Stomach (tissue), 8 donors: ENCODE measurements at regions not wholly inside any gene's neighbourhood (a gene's known extent, or its start where the extent isn't known, plus 50 kb on each side); places are given as distances from the start of the nearest gene placed in this dataset.

Source experiments
- DNase-seq, 2 donors: peaks; one replicate each; pipeline versions ENCODE4 v3.0.0 to v3.0.0-alpha.2; 2013 to 2019
- H3K27ac ChIP-seq, 5 donors: fragments of 200-600 bp in 4 of 5; sonication (generic) in 4 of 5; one replicate each; pipeline ENCODE4 v1.5.1; 2013 to 2019; ENCODE audit warnings: mild to moderate bottlenecking in 1 of 5, moderate library complexity in 1 of 5
- H3K27me3 ChIP-seq, 3 donors: fragments of 200-600 bp; sonication (generic); one replicate each; pipeline ENCODE4 v1.5.1; 2017 to 2019; ENCODE audit warnings: mixed run types in 1 of 3
- H3K36me3 ChIP-seq, 4 donors: fragments of 200-600 bp; sonication (generic); 1 replicate in 3 of 4; 2 replicates in 1 of 4; pipeline ENCODE4 v1.5.1; 2016 to 2019
- H3K4me1 ChIP-seq, 4 donors: fragments of 200-600 bp; sonication (generic); one replicate each; pipeline ENCODE4 v1.5.1; 2016 to 2019
- H3K4me3 ChIP-seq, 4 donors: fragments of 200-600 bp; sonication (generic) in 3 of 4; one replicate each; pipeline ENCODE4 v1.5.1; 2016 to 2019; ENCODE audit warnings: mild to moderate bottlenecking in 1 of 4
- H3K9me3 ChIP-seq, 4 donors: fragments of 200-600 bp; sonication (generic); one replicate each; pipeline ENCODE4 v1.5.1; 2016 to 2019
- CTCF ChIP-seq, 7 experiments: fragments of 450-650 bp in 4 of 7; fragments of 200-600 bp in 3 of 7; sonication (generic) in 3 of 7; IDR thresholded peaks; one replicate each; pipeline ENCODE4 v1.5.1; 2016 to 2019; ENCODE audit warnings: antibody characterized with exemption in 7 of 7, control low read depth in 2 of 7, mild to moderate bottlenecking in 1 of 7
- EP300 ChIP-seq: sonication (generic); formaldehyde crosslinking; IDR thresholded peaks from one replicate; pipeline ENCODE4 v1.6.1; 2017; ENCODE audit warnings: antibody characterized with exemption
- POLR2A ChIP-seq, 4 donors: fragments of 450-650 bp; IDR thresholded peaks; one replicate each; pipeline ENCODE4 v1.6.1; 2016; ENCODE audit warnings: antibody characterized with exemption in 4 of 4, control low read depth in 2 of 4, mild to moderate bottlenecking in 1 of 4, moderate library complexity in 1 of 4
- POLR2AphosphoS5 ChIP-seq, 3 donors: sonication (generic); formaldehyde crosslinking; IDR thresholded peaks; one replicate each; pipeline ENCODE4 v1.6.1; 2016; ENCODE audit warnings: antibody characterized with exemption in 3 of 3
- WGBS, 5 donors: extraction: QIAGEN DNeasy Blood & Tissue Kit in 3 of 5; methylation state at CpG; one replicate each; pipeline versions ENCODE4 v1.1.5 to v1.1.7; 2013 to 2018; 5-methylcytosine and 5-hydroxymethylcytosine counted together
- intact Hi-C: fragments of 100-400 bp; cut with DNase I; formaldehyde crosslinking; loops from one replicate; pipeline ENCODE4 v1.15.1; 2023; ENCODE audit warnings: low total_unique reads
- donor health status: healthy with polysubstance abuse.
- donor health status: Bipolar disorder and iron deficiency.
- donor health status: healthy.

DNA sequence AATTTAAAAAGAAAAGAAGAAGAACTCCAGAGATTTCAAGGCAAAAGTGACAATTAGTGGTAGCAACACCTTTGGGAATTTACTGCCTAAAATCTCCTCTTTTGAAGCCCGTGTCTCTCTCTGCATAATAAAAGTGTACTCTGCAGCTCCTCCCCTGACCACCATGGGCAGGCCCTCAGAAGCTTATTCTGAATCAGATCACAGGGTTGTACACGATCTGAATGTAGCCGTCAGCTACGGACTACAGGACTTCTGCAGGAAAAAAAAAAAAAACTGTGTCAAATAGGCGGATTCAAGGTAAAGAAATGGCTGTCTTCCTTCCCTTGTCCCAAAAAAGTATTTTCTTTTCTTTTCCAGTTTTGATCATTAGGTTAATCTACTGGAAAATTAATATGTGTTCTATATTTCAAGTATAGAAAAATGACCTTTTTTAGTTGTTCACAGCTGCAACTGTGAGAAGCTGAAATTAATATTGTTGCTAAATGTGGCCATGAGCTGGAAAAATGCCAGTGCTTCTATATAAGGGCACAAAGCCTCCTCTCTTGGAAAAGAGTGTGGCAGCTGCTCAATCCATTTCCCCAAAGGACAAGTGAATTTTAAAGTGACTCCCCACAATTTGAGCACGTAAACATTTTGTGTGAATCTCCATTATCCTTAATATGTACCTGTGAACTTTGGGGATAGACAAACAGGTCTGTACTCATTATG lies 397.4 kb downstream of the C6orf118 start:
- WGBS, 5 donors: 28 to 41% (median 33%) methylated on average over 6 of the region's 6 CpGs

GRCh38 chr6:164911151-164911550 lies 398.3 kb downstream of the C6orf118 start:
- Histone ChIP-seq H3K4me3 (peak overlapping the region in 1 of 4 donors; percentile 1), H3K4me1 (peaks cover 0 to 12% (median 9%) of the 10 kb centered on the region in 4 donors), H3K27ac (no peak overlapping the region), H3K9me3 (peaks cover 0 to under 1% (median 0%) of the 10 kb centered on the region in 4 donors), H3K27me3 (no peaks in the 10 kb centered on the region), H3K36me3 (no peaks in the 10 kb centered on the region)
- TF ChIP-seq EP300: no peak
- no peak for TF ChIP-seq POLR2AphosphoS5 (IDR thresholded peaks at IDR 0.05)
- TF ChIP-seq CTCF (IDR thresholded peaks at IDR 0.05): no peak
- no peak for TF ChIP-seq POLR2A (IDR thresholded peaks at IDR 0.05)
- intact Hi-C loops: no loop called here
- no peak for DNase-seq
- WGBS, 5 donors: 28 to 40% (median 29%) methylated on average over 2 of the region's 2 CpGs

More for the DNA sequence above, 397.4 kb downstream of the C6orf118 start:
- peaks cover 0 to 9% (median 3%) of the 10 kb centered on the region in 4 donors for H3K9me3 ChIP-seq
- intact Hi-C loops: no loop called here
- H3K27ac ChIP-seq: no peak overlapping the region
- H3K4me1 ChIP-seq: peaks cover 0 to 12% (median 9%) of the 10 kb centered on the region in 4 donors
- peak in 1 of 2 donors; percentile 53 for DNase-seq
- no peak for TF ChIP-seq POLR2AphosphoS5 (IDR thresholded peaks at IDR 0.05)
- TF ChIP-seq CTCF (IDR thresholded peaks at IDR 0.05): no peak
- H3K27me3 ChIP-seq: no peaks in the 10 kb centered on the region
- peak overlapping the region in 2 of 4 donors; percentile 1 for H3K4me3 ChIP-seq
- H3K36me3 ChIP-seq: no peaks in the 10 kb centered on the region

DNA sequence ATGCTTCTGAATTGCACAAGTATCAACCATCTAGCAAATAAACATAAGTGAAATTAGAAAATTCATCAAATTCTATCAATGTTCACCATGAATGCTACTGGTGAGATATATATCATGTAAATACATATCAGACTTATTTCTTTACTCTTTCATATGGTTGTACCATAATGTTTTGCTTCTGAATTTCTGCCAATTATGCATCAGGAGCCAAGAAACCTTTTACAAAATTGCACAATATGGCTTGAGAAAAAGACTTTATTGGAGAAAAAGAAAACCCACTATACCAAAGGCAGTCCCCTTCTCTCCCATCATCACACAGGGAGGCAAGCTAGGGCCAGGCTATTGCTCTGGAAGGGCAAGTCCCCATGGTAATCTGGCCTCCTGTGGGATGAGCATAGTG lies 402.6 kb downstream of the C6orf118 start:
- intact Hi-C loops: no loop called here
- Histone ChIP-seq H3K27ac (no peak overlapping the region), H3K36me3 (no peaks in the 10 kb centered on the region), H3K9me3 (no peaks in the 10 kb centered on the region), H3K4me1 (peaks cover 0 to 9% (median 6%) of the 10 kb centered on the region in 4 donors), H3K27me3 (no peaks in the 10 kb centered on the region), H3K4me3 (no peak overlapping the region)
- DNase-seq: no peak
- TF ChIP-seq EP300 (no peak), CTCF (IDR thresholded peaks at IDR 0.05) (no peak), POLR2AphosphoS5 (IDR thresholded peaks at IDR 0.05) (no peak), POLR2A (IDR thresholded peaks at IDR 0.05) (no peak)

GRCh38 chr6:164905311-164905710 lies 404.1 kb downstream of the C6orf118 start:
- no peak for DNase-seq
- H3K27me3 ChIP-seq: no peaks in the 10 kb centered on the region
- TF ChIP-seq EP300 (no peak), POLR2A (IDR thresholded peaks at IDR 0.05) (no peak), POLR2AphosphoS5 (IDR thresholded peaks at IDR 0.05) (no peak), CTCF (IDR thresholded peaks at IDR 0.05) (no peak)
- H3K4me3 ChIP-seq: no peak overlapping the region
- intact Hi-C loops: no loop called here
- H3K4me1 ChIP-seq: no peaks in the 10 kb centered on the region
- H3K27ac ChIP-seq: no peak overlapping the region
- H3K36me3 ChIP-seq: no peaks in the 10 kb centered on the region
- no peaks in the 10 kb centered on the region for H3K9me3 ChIP-seq
